ENCODE measurements at regions not wholly inside any gene's neighbourhood (a gene's known extent, or its start where the extent isn't known, plus 50 kb on each side); places are given as distances from the start of the nearest gene placed in this dataset.
A peak's percentile ranks its signal among the peaks of the same experiment; 100 is the strongest.
"Not testable (repeated sequence)": the region's sequence is repeated elsewhere in the genome, so short reads cannot be mapped to it uniquely, and the experiment has no call there.

DNA sequence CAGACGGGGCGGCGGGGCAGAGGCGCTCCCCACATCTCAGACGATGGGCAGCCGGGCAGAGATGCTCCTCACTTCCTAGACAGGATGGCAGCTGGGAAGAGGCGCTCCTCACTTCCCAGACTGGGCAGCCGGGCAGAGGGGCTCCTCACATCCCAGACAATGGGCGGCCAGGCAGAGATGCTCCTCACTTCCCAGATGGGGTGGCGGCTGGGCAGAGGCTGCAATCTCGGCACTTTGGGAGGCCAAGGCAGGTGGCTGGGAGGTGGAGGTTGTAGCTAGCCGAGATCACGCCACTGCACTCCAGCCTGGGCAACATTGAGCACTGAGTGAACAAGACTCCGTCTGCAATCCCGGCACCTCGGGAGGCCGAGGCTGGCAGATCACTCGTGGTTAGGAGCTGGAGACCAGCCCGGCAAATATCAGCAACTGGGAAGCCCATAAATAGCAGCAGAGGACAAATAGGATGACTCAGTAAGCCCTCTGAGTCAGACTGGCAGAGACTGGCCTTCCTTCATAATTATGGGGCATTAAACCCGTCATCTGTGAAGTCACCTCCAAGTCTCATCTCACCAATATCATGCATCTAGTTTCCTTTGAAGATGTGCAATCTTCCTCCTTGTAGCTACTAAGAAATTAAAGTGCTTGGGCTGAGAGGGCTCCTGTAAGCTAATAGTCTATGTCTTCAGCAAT lies 337.3 kb downstream of the GOLGA6L6 start:
- DNase-seq (ENCODE audit: low spot score) (peak; percentile 72), FAIRE-seq (peak; percentile 46)

DNA sequence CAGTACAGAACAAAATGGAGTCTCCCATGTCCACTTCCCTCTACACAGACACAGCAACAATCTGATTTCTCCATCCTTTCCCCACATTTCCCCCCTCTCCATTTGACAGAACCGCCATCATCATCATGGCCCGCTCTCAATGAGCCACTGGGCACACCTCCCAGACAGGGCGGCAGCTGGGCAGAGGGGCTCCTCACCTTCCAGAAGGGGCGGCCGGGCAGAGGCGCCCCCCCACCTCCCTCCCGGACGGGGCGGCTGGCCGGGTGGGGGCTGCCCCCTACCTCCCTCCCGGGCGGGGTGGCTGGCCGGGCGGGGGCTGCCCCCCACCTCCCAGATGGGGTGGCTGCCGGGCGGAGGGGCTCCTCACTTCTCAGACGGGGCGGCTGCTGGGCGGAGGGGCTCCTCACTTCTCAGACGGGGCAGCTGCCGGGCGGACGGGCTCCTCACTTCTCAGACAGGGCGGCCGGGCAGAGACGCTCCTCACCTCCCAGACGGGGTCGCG lies 337.9 kb downstream of the GOLGA6L6 start:
- not testable (repeated sequence) for FAIRE-seq; DNase-seq (ENCODE audit: low spot score)

GRCh38 chr15:20194591-20195198 lies 346.9 kb downstream of the GOLGA6L6 start:
- FAIRE-seq = peak; percentile 69
- not testable (repeated sequence) for DNase-seq (ENCODE audit: low spot score)

DNA sequence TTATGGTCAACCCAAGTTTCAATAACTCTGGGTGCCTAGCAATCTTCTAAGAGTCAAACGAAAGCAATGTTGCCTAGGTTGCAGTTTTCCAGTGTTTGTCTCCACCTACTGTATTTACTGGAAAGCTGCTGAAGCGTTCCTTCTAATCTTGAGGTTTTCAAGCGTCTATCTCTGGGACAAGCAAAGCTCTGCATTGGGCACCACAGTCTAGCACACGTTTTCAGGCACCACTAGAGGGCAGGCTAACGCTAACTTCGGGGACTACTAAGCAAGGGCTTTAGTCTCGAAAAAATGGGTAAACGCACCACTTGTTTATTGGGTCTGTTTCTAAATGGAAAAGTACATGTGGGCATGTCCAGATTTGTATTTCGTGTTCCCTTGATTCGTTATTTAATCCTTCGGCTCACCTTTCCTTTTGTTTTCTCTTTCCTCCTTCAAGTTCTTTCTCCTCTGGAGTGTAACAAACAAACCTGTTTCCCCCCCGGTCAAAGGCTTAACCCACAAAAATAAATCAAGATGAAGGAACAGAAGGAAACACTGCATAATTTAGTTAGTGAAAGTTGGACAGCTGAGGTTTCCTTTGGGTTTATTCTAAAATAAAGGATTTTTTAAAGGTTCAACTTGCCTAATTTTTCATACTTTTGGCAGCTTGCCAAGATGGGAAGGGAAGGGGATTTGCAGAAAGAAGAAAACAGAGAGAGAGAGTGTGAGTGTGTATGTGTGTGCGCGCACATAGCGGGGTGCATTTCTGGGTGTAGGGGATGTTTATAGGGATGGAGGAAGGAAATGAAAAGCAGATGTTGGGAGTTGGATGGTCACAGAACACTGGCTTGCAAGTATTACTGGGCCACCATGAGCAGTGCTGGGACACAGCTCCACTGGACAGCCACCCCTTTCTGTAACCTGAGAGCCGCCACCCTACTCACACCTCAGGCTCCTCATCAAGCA lies 348.3 kb downstream of the GOLGA6L6 start:
- DNase-seq (ENCODE audit: low spot score) (peak; percentile 34), FAIRE-seq (peak; percentile 69)

DNA sequence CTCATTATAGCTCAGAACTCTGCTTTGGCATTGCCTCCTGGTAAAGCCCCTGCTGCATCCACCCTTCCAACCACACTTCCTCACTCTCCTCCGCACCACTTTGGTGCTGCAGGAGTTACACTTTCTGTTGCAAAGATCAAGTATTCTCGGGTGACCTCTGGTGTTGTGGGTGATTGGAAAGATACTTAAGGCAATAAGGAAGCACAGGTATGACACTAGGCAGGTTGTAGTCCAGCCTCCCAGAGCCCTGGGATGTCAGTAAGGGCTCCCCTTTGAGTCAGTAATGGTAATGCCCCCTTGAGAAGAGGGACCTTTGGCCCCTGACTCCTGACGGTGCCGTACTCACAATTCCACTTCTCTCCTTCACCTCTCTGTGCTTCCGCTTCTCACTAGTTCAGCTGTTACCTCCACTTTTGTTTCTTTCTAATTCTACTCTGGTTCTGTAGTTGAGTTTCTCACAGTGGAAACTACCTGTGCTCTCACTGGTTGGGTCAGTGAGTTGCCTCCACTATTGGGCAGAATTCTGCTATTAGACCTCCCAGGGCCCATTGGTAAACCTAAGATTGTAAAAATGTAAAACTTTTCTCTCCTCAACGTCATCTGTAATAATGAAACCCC lies 350.0 kb downstream of the GOLGA6L6 start:
- not testable (repeated sequence) for FAIRE-seq; DNase-seq (ENCODE audit: low spot score)

- FAIRE-seq; DNase-seq (ENCODE audit: low spot score): not testable (repeated sequence)
Observed at GRCh38 chr15:20188611-20189010, 353.0 kb downstream of the GOLGA6L6 start.

- DNase-seq (ENCODE audit: low spot score); FAIRE-seq: not testable (repeated sequence)
Observed at GRCh38 chr15:20187370-20188355, 353.9 kb downstream of the GOLGA6L6 start.

DNA sequence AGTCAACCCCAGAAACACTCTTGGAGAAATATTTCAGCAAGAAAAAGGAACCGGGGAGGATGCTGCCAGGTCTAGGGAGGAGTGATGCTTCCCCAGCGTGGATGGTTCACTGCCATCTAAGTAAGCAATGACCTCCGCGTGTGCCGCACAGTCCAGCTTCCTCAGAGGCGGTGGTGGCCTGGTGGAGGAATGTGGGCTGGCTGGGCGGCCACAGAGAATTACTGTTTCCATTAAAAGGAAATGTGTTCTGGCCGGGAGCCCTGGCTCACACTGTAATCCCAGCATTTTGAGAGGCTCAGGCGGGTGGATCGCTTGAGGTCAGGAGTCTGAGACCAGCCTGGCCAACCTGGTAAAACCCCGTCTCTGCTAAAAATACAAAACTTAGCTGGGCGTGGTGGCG lies 356.7 kb downstream of the GOLGA6L6 start:
- FAIRE-seq; DNase-seq (ENCODE audit: low spot score): not testable (repeated sequence)

- not testable (repeated sequence) for FAIRE-seq; DNase-seq (ENCODE audit: low spot score)
Observed at GRCh38 chr15:20168221-20168620, 373.4 kb downstream of the GOLGA6L6 start.

GRCh38 chr15:20153528-20153927 lies 388.1 kb downstream of the GOLGA6L6 start:
- not testable (repeated sequence) for DNase-seq (ENCODE audit: low spot score); FAIRE-seq

DNA sequence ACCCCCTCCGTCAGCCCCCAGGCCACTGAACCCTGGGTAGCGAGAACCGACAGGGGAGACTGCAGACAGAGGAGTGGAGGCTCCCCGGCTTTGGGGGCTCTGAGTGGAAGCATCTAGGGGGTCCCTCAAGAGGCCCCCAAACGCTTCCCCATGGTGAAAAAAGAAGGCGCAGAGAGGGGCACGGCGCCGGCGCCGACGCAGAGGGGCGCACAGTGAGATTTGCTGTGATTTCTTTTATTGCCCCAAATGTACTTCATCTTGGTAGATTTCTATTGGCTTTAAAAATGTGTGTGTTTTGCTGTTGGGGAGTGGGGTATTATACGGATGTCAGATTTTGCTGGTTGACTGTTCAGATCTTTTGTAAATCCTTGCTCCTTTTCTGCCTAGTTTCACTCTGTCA lies 392.9 kb downstream of the GOLGA6L6 start:
- not testable (repeated sequence) for FAIRE-seq

GRCh38 chr15:20148008-20148407 lies 393.6 kb downstream of the GOLGA6L6 start:
- DNase-seq (ENCODE audit: low spot score); FAIRE-seq: not testable (repeated sequence)

More for the DNA sequence above, 392.9 kb downstream of the GOLGA6L6 start:
- DNase-seq (ENCODE audit: low spot score) = not testable (repeated sequence)

DNA sequence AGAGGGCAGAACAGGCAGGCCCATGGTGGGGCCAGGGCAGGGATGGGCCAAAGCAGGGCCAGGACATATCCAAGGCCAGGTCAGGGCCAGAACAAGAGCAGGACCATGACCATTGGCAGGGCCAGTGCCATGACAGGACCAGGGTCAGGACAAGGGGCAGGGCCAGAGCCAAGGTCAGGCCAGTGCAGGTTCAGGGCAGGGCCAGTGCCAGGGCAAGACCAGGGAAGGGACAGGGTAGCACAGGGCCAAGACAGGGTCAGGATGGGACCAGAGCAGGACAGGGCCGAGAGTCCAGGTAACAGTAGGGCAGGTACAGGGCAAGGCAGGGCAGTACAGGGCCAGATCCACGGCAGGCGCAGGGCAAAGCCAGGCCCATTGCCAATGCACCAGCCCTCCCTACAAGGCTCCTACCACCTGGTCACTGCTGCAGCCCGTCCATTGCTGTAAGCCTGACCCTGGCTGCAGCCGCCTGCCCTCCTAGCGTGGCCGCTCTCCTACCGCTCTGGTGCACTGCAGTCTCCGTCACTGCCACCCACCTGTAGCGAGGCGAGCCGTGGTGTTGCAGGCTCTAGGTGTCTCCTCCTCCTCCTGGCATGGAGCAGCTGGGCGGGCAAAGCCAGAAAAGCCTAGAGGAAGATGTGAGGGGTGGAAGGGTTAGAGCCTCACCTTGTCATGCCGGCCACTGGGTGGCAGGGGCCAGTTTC lies 397.1 kb downstream of the GOLGA6L6 start:
- DNase-seq (ENCODE audit: low spot score); FAIRE-seq: not testable (repeated sequence)

DNA sequence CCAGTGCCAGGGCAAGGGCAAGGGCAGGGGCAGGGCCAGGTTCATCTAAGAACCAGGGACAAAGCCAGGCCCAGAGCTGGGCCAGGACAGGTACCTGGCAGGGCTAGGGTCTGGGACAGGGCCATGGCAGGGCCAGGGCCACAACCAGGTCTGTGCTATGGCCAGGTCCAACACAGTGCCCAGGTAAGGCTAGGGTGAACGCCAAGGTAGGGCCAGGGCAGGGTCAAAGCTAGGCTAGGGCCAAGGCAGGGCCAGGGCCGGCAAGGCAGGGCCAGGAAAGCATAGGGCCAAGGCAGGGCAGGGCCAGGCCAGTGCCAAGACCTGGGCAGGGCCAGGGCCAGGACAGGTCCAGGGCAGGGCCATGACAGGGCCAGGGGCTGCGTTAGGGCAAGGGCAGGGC lies 398.7 kb downstream of the GOLGA6L6 start:
- not testable (repeated sequence) for FAIRE-seq

DNA sequence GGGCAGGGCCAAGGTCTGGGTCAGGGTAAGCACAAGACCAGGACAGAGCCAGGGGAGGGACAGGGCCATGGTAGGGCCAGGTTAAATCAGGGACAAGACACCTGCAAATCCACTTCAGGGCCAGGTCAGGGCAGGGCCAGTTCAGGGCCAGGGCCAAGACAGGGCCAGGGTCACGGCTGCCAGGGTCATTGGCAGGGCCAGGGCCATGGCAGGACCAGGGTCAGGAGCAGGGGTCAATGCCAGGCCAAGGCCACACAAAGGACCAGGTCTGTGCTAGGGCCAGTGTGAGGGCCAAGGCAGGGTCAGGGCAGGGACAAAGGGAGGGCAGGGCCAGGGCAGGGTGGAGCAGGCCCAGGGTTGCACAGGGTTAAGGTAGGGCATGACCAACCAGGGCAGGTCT lies 399.2 kb downstream of the GOLGA6L6 start:
- not testable (repeated sequence) for DNase-seq (ENCODE audit: low spot score); FAIRE-seq

More for the DNA sequence above, 398.7 kb downstream of the GOLGA6L6 start:
- DNase-seq (ENCODE audit: low spot score) = not testable (repeated sequence)

DNA sequence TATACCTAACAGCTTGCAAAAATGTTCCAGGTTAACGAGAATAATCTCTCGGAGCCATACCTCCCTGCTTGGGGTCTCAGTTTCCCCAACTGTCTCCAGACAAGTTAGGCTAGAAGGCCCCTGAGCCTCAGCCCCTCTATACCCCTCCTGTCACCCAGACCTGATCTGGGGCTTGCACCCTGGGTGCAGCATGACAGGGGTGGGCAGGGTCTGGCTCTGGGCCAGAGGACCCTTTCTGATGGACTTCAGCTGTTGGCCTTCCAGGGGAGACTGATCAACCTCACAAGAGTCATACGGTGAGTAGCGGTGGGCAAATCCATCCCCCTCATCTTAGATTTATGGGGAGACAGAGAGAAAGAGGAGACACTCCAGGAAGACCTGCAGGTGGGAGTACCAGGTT lies 416.9 kb downstream of the GOLGA6L6 start:
- not testable (repeated sequence) for FAIRE-seq

GRCh38 chr15:20106026-20106425 lies 435.6 kb downstream of the GOLGA6L6 start:
- DNase-seq (ENCODE audit: low spot score) (no peak), FAIRE-seq (no peak)

More for the DNA sequence above, 416.9 kb downstream of the GOLGA6L6 start:
- DNase-seq (ENCODE audit: low spot score) = not testable (repeated sequence)

All from RCC 7860 (cell line).